Muscle of leg (tissue), 3 donors: ENCODE measurements at regions not wholly inside any gene's neighbourhood (a gene's known extent, or its start where the extent isn't known, plus 50 kb on each side); places are given as distances from the start of the nearest gene placed in this dataset.
A peak's percentile ranks its signal among the peaks of the same experiment; 100 is the strongest.
"Not testable (repeated sequence)": the region's sequence is repeated elsewhere in the genome, so short reads cannot be mapped to it uniquely, and the experiment has no call there.

Source experiments
- DNase-seq: peaks from one replicate; pipeline ENCODE4 v3.0.0; 2013
- H3K27ac ChIP-seq: one replicate; pipeline ENCODE4 v1.5.1; 2013; ENCODE audit warnings: mild to moderate bottlenecking, low read length, control low read depth
- H3K27me3 ChIP-seq: one replicate; pipeline ENCODE4 v1.6.1; 2013; ENCODE audit warnings: low read length; ENCODE audit not compliant: control insufficient read depth, insufficient read depth
- H3K36me3 ChIP-seq: one replicate; pipeline ENCODE4 v1.6.1; 2013; ENCODE audit warnings: low read length; ENCODE audit not compliant: control insufficient read depth, insufficient read depth
- H3K4me1 ChIP-seq: one replicate; pipeline ENCODE4 v1.6.1; 2013; ENCODE audit warnings: low read length; ENCODE audit not compliant: control insufficient read depth, insufficient read depth
- H3K4me3 ChIP-seq: one replicate; pipeline ENCODE4 v1.5.1; 2013; ENCODE audit warnings: low read length, control low read depth
- H3K9me3 ChIP-seq: replicated peaks from 2 replicates; pipeline ENCODE4 v1.6.1; 2013; ENCODE audit warnings: low read depth, low read length; ENCODE audit not compliant: control insufficient read depth
- WGBS: methylation state at CpG from one replicate; pipeline ENCODE4 v1.1.5; 2013; ENCODE audit warnings: missing lambda C conversion rate; ENCODE audit not compliant: insufficient coverage; 5-methylcytosine and 5-hydroxymethylcytosine counted together

DNA sequence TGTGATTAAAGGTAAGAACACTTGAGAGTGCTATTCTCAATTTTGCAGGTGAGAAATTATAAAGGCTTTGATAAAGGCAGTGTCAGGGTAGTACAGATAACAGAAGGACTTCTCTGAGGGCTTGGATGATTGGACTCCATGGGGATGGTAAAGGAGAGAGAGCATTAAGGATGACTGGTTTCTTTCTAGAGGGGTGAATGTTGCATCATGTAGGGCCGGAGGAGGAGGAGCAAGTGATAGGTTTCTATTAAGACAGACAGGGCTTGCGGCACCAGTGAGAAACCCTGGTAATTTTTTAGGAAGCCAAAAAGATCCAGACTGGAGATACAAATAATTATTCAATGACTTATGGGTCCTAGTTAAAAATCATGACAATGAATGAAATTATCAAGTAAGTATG, 230.7 kb upstream of the MME start:
- Histone ChIP-seq H3K4me1 (no peaks in the 10 kb centered on the region), H3K4me3 (no peak overlapping the region), H3K27ac (no peak overlapping the region), H3K27me3 (no peaks in the 10 kb centered on the region), H3K9me3 (no peaks in the 10 kb centered on the region), H3K36me3 (no peaks in the 10 kb centered on the region)
- DNase-seq: no peak
- 40% methylated on average over 1 of the region's 2 CpGs for WGBS

DNA sequence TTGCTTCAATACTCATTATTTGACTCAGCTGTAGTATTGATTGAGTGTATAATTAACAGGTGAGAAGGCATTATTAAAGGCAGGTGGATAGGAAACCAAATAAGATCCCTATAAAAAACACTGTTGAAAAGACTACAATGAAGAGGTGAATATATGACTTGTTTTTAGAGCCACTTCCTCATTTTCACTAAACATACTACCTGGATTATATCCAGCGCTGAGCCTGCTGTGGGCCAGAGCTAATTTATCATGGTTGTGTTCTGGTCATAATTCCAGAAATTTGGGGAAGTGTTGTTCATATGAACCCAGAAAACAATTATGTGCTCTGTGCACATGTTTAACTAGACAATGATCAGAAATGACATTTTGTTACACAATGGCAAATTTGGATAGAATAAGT, 235.3 kb upstream of the MME start:
- DNase-seq: peak; percentile 39

DNA sequence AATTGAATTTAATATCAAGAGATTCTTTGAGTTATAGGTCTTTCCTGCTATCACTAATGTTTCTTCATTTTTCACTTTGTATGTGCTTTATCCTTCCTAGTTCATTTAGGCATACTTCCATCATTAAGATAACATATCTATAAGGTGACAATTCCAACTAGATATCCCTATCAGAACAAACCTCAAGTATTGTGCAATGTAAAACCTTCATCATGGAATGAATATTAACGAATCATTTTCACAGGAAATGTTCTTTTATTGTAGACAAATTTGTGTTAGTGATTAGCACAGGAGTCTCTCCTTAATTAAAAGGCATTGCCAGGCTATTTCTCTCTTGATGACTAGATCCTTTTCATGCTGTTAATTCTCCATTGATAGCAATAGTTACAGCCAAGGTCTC, 236.5 kb upstream of the MME start:
- Histone ChIP-seq H3K4me1 (no peaks in the 10 kb centered on the region), H3K9me3 (no peaks in the 10 kb centered on the region)

More for the DNA sequence above, 235.3 kb upstream of the MME start:
- no CpG with 5 or more reads among the region's 1 CpG for WGBS
- Histone ChIP-seq H3K9me3 (no peaks in the 10 kb centered on the region), H3K4me1 (no peaks in the 10 kb centered on the region), H3K36me3 (no peaks in the 10 kb centered on the region), H3K27ac (no peak overlapping the region), H3K27me3 (no peaks in the 10 kb centered on the region), H3K4me3 (no peak overlapping the region)

DNA sequence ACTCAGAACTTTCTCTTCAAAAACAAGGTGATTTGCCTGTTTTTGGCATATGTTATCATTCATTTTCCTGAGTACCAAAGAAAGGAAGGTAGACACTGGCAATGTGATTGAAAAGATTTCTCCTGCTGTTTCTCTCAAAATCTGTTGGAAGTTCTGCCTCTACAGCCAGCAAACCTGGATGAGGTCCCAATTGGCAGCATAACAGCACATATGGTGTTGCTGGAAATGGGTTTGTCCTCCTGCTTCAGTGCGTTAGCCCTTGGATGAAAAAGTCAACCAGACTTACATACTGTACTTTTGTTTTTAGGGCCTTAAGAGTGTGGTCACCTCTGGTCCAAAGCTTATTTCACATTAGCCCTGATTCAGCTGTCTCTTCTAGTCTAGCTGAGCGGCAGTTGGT, 237.6 kb upstream of the MME start:
- H3K27me3 ChIP-seq: no peaks in the 10 kb centered on the region
- no CpG with 5 or more reads among the region's 2 CpGs for WGBS
- no peak overlapping the region for H3K27ac ChIP-seq
- no peaks in the 10 kb centered on the region for H3K36me3 ChIP-seq
- no peaks in the 10 kb centered on the region for H3K4me1 ChIP-seq
- H3K9me3 ChIP-seq: no peaks in the 10 kb centered on the region
- no peak overlapping the region for H3K4me3 ChIP-seq
- peak; percentile 77 for DNase-seq

More for the DNA sequence above, 236.5 kb upstream of the MME start:
- Histone ChIP-seq H3K36me3 (no peaks in the 10 kb centered on the region), H3K27me3 (no peaks in the 10 kb centered on the region), H3K4me3 (no peak overlapping the region), H3K27ac (no peak overlapping the region)
- no peak for DNase-seq
- no CpG with 5 or more reads among the region's 1 CpG for WGBS

DNA sequence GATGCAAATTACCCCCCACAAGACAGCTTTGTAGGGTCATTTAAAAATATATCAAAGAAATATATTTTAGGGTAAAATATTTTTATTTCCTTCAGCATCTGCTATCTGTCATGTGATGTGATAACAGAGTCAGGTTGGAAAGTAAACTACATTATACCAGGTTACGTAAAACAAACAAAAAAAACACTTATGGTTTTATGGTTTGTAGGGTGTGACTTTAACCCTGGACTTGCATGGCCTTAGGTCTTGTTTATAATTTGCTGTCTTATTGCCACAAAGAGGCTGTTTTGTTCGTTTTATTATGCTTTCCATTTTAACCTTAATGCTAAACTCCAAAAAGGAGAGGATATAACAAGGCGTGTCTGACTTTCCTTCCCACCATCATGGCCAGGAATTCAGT, 244.5 kb upstream of the MME start:
- H3K4me1 ChIP-seq: no peaks in the 10 kb centered on the region
- H3K36me3 ChIP-seq: no peaks in the 10 kb centered on the region
- no peak overlapping the region for H3K4me3 ChIP-seq
- no peak overlapping the region for H3K27ac ChIP-seq
- DNase-seq: no peak
- H3K27me3 ChIP-seq: no peaks in the 10 kb centered on the region
- no CpG with 5 or more reads among the region's 3 CpGs for WGBS
- H3K9me3 ChIP-seq: no peaks in the 10 kb centered on the region

- 88% methylated on average over 3 of the region's 12 CpGs for WGBS
- not testable (repeated sequence) for H3K27me3 ChIP-seq, H3K9me3 ChIP-seq, H3K36me3 ChIP-seq, H3K27ac ChIP-seq, H3K4me1 ChIP-seq, DNase-seq, H3K4me3 ChIP-seq
These were observed 245.3 kb upstream of the MME start for GRCh38 chr3:154834831-154835230.

DNA sequence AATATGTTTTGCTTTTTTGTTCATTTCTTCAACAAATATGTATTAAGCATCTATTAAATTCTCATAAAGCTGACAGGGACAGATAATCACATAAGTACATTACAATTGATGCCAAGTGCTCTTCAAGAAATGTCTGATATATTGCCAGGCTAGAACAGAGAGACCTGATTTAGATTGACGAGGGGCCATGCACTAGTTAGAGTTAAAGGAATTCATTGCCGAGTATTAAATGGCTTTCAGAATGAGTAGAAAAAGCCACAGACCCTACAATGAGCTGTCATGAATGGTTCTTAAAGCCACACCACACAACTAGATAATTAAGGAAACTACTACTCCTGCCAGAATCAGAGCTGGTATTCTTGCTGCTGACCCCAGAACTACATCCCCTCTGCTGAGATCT, 250.2 kb upstream of the MME start:
- Histone ChIP-seq H3K36me3 (no peaks in the 10 kb centered on the region), H3K4me3 (no peak overlapping the region), H3K9me3 (peaks cover 2% of the 10 kb centered on the region), H3K27ac (no peak overlapping the region), H3K4me1 (no peaks in the 10 kb centered on the region), H3K27me3 (no peaks in the 10 kb centered on the region)
- no peak for DNase-seq
- no CpG with 5 or more reads among the region's 2 CpGs for WGBS

DNA sequence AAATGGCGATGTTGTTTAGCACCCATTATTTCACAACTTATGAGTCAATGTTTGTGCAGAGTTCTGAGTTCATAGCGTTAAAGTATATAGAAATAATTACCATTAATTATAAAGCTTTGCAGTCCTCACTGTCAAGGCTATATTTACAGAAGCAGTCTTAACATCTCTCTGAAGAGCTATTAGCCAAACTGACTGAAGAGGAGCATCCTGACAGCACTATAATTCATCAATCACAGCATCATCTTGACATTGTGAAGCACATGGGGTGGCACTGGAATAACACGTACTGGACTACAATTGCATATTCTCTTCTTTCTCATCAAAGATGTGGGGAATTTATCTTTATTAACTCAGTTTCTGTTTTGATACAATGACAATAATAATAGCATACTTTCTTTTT, 260.6 kb upstream of the MME start:
- DNase-seq: no peak
- H3K4me3 ChIP-seq: no peak overlapping the region
- H3K36me3 ChIP-seq: no peaks in the 10 kb centered on the region
- H3K9me3 ChIP-seq: no peaks in the 10 kb centered on the region
- H3K27ac ChIP-seq: no peak overlapping the region
- no peaks in the 10 kb centered on the region for H3K4me1 ChIP-seq
- no peaks in the 10 kb centered on the region for H3K27me3 ChIP-seq
- WGBS: no CpG with 5 or more reads among the region's 3 CpGs

- no peak overlapping the region for H3K27ac ChIP-seq
- H3K36me3 ChIP-seq: no peaks in the 10 kb centered on the region
- 40% methylated on average over 1 of the region's 2 CpGs for WGBS
- no peak for DNase-seq
- no peak overlapping the region for H3K4me3 ChIP-seq
- H3K4me1 ChIP-seq: no peaks in the 10 kb centered on the region
- no peaks in the 10 kb centered on the region for H3K27me3 ChIP-seq
- no peaks in the 10 kb centered on the region for H3K9me3 ChIP-seq
These were observed 261.4 kb upstream of the MME start for GRCh38 chr3:154818676-154819255.

- not testable (repeated sequence) for H3K36me3 ChIP-seq, H3K9me3 ChIP-seq, DNase-seq, H3K4me3 ChIP-seq, H3K27me3 ChIP-seq, H3K4me1 ChIP-seq, H3K27ac ChIP-seq
- 70% methylated on average over 2 of the region's 5 CpGs for WGBS
These were observed 270.1 kb upstream of the MME start for GRCh38 chr3:154810017-154810416.

- Histone ChIP-seq H3K27ac (no peak overlapping the region), H3K27me3 (no peaks in the 10 kb centered on the region), H3K4me3 (no peak overlapping the region), H3K4me1 (no peaks in the 10 kb centered on the region), H3K36me3 (no peaks in the 10 kb centered on the region), H3K9me3 (no peaks in the 10 kb centered on the region)
- DNase-seq: no peak
These were observed 278.4 kb upstream of the MME start for GRCh38 chr3:154801729-154802128.
